ENCODE measurements at regions not wholly inside any gene's neighbourhood (a gene's known extent, or its start where the extent isn't known, plus 50 kb on each side); places are given as distances from the start of the nearest gene placed in this dataset.

DNA sequence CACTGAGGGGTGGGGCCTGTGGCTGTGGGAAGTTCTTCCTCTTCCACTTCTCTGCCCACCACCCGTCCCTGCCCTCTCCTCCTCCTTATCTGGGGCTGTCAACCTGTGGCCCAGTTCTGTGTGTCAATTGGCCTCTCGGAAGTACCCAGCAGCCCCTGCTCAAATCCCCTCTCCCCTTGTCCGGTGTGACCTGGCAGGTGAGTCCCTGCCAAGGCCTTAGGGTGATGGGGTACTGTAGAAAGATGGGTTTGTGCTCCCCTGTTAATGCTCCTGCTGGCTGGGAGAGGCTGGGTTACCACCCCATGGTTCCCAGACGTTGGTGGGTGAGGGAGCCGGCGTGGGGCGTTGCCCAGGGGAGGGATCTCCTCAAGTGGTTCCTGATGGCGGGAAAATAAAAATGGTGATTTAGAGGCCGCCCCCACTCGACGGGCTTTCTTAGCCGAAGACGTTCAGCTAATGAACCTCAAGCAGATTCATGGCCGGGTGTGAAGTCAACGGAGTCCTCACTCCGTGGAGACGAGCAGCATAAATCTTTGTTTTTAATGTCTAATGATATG is 141.2 kb downstream of the URI1 start:
- no peak for DNase-seq (ENCODE audit: low read depth in 3 of 3)

DNA sequence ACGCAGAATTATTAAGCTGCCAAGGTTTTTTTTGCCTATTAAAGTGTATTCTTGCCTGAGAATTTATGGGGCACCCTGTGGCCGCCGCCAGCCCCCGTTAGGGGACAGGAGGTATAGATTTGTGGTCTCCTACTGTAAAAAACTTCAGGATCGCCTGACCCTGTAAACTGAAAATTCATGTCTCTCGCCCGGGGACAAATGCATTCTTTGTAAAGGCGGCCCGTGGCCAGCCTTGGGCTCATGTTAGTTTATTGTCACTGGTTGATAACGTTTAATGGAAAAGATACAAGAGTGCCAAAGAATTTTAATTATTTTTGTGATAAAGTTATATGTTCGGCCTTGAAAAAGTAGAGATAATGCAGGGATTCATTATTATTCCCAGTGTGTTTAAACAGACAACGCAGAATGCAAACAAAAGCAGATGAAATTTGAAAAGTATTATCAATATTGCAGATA is 141.7 kb downstream of the URI1 start:
- no peak for DNase-seq (ENCODE audit: low read depth in 3 of 3)

DNA sequence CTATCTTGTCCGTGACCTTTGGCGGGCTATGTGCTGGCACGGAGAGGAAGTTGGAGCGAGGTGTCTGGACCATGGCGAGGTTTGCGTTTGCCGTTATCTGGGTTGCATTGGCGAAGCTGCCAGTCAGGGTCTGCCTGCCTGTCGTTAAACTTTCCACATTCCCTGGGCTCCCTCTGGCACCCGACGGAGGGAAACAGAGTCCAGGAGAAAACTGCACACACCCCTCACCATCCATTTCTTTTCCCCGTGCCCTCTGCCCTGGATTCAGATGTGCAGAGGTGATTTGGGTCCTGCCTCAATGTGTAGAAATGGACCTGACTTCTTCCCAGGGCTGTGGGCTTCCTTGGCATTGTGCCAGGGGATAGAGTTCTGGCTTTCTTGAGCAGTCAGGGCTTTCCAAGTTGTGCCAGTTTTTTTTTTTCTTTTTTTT is 142.4 kb downstream of the URI1 start:
- DNase-seq (ENCODE audit: low read depth in 3 of 3), result no peak

DNA sequence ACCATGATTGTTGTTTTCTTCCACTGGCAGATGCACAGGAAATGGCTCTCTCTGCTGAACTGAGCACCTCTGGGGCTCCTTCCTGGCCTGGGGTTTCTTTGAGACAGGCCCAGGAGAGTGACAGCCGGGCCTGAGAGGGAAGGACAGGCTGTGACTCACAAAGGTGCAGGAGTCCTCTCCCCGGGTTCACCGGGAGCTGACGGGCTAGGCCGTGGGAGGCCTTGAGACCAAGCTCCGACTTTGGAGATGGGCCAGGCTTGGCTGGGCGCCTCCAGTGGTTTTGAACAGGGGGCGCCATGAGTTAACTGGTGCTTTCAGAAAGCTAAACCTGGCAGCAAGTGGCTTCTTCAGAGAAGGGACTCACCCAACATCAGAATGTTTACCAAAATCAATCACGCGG is 143.4 kb downstream of the URI1 start:
- DNase-seq (ENCODE audit: low read depth in 3 of 3), result no peak

DNA sequence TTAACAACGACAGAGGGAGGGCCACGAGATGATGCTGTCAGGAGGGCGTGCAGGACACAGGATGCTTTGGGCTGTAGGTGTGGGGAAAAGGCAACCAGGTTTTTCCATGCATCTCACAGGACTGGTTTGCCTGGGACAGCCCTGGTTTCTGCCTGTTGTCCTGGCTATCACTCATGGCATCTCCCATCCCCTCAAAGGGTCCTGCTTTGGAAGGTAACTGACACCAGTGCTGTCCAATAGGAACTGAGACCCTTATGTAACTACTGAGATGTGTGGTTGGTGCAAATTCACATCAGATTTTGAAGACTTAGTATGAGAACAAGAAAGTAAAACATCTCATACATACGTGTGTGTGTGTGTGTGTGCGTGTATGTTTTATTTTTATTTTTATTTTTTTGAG is 144.2 kb downstream of the URI1 start:
- DNase-seq (ENCODE audit: low read depth in 3 of 3), result no peak

DNA sequence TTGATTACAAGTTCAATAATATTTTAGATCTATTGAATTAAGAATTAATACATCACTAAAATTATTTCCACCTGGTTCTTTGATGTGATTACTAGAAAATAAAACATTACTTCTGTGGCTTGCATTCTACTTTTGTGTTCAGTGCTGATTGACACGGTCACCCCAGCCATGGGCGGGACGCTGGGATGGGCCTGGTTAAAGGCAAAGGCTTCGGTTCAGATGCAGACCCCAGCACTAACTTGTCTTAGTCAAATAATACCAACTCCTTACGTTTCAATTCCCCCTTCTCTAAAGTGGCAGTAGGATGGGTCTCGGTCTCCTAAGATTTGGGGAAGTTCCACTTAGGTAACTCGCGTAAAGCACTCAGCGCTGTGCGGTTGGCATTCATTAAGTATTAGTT is 144.9 kb downstream of the URI1 start:
- DNase-seq (ENCODE audit: low read depth in 3 of 3), result no peak

DNA sequence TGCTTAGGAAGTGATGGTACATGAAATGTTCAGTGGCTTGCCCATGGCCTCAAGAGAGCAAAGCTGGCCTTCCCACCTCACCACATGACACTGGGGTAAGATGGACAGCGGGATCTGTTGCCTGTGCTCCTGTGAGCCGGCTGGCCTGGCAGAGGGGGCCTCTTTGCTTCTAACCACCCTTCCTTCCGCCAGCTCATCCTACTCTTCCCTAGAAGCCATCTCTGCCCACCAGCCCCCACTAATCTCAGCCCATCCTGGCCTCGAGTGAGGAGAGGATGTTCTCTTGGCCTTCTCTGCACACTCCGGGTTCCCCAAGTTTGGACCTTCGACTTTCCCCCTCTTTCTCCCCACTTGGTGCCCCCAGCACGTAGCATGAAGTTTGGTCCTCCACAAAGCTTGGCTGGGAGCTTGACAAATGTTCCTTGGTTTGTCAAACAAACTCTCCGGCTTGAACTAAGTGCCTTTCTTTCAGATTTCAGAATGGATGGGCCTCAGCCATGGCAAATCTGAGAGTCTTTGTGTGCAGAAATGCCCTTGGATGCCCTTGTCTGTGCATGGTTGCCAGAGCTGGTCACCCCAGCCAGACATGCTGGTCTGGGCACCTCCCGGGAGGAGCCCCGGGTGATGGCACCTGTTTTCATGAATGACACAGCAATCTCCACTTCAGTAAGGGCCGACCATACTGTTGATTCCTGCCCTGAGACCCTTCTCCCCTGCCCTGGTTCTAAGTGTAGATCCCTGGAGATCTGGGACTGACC is 145.5 kb downstream of the URI1 start:
- no peak for DNase-seq (ENCODE audit: low read depth in 3 of 3)

DNA sequence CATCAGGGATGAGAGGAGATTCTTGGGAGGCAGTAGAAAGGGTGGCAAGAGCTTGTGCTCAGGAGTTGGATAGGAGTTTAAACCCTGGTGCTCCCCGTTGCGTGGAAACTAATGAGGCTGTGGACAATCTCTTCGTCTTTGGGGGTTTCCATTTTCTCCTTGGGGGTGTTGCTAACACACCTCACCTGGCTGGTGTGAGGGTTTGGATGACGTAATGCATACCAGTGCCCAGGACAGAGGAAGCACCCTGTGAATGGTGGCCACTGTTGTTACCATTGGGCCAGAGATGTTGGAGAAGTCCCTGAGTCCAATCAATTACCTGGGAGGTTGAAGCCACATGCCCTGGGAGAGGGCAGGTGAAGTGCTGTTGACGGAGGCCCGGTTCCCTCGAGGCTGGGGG is 146.5 kb downstream of the URI1 start:
- DNase-seq (ENCODE audit: low read depth in 3 of 3), result no peak

DNA sequence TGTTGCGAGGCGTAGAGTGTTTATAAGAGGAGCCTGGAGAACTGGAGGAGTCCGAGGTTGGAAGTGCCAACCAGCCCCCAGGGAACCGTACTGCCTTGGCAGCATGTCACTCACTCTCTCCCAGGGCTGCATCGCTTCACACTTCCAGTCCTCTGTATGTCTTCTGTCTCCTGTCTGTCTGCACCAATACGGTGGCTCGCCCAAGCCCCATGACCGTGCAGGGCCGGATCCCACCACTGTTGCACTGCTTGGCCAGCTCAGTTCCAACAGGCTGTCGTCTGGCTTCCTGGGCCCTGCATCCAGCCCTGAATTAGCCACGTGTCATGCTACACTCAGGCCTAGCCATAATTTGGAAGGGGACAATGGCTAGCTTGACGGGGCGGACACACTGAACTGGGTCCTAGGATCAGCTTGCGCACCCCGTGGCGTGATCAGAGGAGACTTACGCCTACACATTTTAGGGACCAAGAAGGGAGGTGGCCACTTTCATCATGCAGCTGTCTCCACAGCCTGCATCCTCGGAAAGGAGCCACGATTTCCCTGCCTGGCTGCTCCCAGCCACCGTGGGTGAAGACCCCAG is 147.1 kb downstream of the URI1 start:
- no peak for DNase-seq (ENCODE audit: low read depth in 3 of 3)

DNA sequence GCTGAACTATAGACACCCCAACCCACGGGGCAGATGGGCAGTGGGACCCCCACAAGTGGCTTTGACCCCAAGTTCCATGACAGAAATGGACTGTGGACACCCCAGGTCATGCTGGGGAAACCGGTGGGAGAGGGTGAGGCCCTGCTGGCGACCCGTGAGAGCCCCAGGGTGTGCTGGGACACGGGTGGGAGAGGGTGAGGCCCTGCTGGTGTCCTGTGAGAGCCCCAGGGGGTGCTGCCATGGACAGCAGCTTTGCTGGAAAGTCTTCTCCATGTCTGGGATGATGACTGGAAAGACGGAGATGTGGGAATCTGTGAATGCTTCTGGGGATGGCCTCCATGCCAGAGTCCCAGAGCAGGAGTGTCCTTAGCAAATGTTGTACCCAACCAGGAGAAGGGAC is 148.4 kb downstream of the URI1 start:
- DNase-seq (ENCODE audit: low read depth in 3 of 3), result no peak

DNA sequence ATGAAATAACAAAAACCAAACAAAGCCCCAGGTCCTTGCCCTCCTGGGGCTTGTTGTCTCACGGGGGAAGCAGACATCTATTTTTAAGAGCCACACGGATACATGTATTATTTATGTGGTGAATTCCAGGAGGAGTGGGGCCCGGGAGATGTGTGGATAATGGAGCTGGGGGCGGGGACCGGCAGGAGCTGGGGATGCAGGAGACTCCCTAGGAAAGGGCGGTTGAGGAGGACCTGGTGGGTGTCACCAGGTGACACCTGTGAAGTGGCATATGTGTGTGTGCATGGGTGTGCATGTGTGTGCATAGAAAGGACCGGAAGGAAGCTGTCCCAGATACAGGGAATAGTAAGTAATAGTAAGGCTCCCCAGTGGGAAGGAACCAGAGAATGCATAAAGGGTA is 148.9 kb downstream of the URI1 start:
- no peak for DNase-seq (ENCODE audit: low read depth in 3 of 3)

DNA sequence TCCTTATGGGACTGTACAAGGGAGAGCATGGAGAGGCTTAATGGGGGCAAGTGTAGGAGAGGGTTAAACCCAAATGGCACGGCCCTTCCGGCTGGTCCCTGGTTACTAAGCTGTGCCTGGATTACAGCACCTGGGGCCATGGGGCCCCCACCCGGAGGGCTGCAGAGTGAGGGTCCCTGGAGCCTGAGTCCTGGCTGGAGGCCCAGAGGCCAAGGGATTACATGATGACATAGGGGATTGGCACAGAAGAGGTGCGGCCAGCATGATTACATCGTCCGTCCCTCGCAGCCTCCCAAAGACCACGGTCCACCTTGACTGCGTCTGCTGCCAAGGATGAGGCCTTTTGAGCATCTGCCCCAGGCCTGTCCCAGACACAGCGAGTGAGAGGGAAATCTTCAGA is 149.4 kb downstream of the URI1 start:
- no peak for DNase-seq (ENCODE audit: low read depth in 3 of 3)

DNA sequence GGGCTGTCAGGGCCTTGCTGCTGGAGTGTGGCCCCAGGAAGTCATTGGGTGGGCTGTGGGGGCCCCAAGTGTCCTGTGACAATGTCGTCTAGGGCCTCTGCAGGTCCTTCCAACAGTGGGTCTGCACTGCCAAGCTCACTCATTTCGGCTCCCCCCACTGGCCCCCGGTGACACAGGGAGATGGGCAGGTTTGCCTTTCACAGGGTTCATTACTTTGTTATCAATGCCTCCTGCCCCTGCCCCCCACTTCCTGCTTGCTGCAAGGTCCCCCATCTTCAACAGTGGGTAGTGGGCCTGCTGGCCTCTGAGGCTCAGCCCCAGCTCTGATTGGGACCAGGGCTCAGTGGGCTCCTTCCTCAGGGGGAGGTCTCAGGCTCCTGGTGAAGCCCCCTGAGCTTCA is 149.8 kb downstream of the URI1 start:
- no peak for DNase-seq (ENCODE audit: low read depth in 3 of 3)

DNA sequence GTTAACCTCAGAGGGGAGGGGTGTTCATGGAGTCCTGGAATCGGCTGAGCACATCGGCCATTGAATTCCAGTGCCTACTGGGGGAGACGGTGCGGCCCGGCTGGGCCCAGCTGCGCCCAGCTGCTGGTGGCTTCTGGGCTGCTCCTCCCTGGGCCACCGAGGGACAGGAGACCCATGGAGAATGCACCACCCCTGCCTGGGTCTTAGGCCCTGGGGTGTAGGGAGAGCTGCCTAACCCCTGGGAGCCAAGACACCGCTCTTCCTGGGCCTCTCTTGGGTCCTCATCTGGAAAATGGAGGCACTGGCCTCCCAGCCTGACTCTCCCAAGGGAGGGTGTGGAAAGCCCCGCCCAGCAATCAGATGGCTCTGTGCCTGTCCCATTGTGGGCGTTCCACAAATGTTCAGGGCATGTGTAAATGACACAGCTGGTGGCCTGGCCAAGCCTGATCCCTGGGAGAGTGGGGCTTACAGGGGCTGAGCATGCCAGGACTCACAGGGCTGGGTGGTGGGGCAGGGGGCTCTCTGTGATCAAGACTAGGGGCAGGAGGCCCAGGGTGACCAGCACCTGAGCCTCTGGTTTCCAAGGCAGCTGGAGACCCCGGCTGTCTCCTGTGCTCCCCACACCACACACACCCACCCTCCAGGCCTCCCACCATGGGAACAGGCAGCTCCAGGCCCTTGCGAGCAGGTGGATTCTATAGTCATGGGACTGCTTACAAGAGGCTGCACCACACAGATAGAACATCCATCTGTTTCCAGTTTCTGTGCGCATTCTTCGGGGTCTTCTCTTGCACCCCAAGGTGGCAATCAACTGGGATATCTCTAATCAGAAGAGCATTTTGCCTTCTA is 150.9 kb downstream of the URI1 start:
- DNase-seq (ENCODE audit: low read depth in 3 of 3), result no peak

DNA sequence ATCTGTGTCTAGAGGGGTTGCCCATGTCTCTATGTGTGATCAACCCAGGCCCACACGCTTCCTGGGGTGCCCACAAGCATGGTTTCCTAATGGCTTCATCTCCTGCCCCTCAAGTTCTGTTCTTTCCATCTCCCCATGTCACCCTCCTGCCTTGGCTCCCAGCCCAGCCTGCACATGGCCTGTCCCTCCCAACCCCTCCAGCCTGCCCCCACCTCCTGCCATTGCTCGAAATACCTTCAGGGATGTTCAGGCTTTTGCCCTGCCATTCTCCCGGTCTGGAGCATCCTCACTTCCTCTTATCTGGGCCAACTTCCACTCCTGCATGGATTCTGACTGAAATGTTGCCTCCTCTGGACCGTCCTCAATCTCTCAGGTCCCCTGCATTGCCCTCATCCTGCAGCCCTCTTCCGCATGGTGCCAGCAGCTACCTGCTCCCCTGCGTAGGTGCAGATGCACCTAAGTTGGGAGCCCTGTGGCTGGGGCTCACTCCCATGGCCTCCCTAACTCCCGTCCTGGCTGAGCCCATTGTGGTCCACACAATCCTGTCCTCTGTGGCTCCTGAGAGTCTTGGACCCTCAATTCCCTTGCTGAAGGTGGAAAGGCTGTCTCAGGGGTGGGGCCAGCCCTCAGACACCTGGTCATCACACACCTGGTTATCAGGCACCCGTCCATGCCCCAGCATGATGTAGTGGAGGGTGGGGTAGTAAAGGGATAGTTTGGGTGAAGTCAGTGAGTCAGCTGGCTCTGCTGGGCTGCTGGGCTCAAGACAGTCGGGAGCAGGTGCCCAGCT is 152.1 kb downstream of the URI1 start:
- DNase-seq (ENCODE audit: low read depth in 3 of 3), result no peak

DNA sequence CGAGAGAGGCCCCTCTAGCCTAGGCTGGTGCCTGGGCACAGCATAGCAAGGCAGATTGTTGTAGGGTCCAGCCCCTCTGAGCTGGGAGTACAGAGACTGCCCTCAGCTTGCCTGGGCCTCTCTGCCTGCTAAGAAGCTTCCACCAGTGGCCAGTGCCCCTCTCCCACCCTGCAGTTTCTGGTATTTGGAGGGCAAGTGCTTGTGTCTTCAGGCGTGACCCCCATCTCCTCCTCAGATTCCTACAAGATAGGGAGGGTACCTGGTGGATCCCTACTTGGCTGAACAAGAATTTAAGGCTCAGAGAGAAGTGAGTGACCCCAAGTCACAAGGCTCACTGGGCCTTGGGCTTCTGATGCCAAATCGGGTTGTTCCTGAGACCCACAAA is 152.7 kb downstream of the URI1 start:
- no peak for DNase-seq (ENCODE audit: low read depth in 3 of 3)

DNA sequence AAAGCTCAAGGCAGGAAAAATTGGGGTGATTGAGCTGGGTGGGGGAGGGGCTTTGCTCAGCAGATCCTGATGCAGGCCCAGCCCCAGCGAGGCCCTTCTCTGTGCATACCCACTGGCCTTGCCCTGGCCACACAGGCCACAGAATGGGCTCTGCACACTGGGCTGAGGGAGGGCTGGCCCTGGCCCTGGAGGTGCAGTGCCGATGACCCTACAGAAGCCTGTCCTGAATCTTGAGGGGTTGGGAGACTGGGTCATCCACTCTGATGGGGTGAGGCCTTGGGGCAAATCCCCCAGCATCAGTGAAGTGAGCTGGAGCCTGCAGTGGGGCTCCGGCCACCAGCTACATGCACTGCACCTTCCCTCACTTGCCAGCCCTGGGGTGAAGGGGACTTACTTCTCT is 153.1 kb downstream of the URI1 start:
- no peak for DNase-seq (ENCODE audit: low read depth in 3 of 3)

DNA sequence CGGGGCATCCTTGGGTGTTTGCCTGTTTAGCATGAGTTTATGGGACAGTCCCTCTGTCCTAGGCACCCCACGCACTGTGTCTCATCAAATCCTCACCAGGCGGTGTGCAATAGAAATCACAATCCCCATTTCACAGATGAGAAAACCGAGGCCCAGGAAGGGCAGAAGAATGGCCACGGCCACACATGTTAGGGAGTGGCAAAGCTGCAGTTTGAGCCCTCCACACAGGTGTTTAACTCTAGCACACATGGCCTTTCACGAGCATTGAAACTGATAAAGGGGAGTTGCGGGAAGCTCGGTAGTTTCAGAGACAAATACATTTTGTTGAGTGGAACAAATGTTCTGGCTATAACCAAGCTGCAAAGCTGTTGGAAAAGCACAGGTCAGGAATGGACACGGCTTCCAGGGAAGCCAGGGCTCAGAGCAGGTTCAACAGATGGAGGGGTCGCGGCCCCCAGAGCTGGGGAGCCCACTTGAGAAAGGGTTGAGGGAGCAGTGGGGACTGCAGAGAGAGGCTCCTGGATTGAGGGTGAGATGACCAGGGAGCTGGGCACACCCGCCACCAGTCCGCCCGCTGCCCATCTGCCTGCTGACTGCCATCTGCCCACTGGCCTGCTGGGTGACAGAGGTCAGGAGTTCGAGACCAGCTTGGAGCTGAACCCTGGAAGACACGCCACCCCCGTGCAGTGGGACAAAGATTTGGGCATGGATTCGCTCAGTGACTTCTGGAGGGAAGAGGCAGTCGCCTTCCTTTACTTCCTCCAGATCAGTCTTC is 154.7 kb downstream of the URI1 start:
- no peak for DNase-seq (ENCODE audit: low read depth in 3 of 3)

DNA sequence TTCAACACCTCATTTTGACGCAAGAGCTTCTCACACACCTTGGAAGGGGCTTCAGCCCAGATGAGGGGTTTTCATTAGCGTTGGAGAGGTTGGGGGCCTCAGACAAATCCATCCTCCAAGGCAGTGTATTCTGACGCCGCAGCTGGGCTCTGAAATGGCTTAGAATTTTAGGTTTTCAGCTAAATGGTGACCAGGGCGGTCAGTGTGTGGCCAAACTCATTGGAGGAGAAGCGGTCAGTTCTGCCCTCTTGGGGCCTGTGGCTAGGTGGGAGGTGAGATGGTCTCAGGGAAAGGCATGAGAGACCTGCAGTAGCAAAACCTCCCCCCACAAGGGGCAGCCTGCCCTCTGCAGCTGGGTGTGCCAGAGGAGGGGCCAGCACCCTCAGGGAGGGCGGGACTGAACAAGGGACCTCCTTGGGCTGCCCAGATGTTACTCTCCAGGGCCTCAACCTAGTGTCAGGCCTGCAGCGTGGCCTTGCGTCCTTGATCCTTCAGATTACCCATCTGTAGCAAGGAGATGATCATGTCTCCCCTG is 155.8 kb downstream of the URI1 start:
- DNase-seq (ENCODE audit: low read depth in 3 of 3), result no peak

DNA sequence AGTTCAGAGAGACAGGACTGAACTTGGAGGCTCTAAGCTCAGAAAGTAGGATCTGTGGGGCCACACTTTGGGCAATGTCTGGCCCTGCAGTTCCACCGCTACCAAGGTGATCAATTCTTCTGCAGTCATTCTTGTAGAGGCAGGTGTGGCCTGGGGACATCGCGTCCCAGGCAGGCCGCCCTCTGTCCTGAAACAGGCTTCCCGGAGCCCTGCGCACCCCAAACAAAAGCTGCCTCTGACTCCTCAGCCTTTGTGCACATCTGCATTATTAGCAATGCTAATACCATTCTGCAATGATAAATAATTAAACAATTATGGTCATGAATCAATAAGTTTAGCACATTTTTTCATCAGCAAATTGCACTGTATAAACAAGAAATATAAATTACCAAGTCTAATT is 160.2 kb downstream of the URI1 start:
- no peak for DNase-seq (ENCODE audit: low read depth in 3 of 3)

DNA sequence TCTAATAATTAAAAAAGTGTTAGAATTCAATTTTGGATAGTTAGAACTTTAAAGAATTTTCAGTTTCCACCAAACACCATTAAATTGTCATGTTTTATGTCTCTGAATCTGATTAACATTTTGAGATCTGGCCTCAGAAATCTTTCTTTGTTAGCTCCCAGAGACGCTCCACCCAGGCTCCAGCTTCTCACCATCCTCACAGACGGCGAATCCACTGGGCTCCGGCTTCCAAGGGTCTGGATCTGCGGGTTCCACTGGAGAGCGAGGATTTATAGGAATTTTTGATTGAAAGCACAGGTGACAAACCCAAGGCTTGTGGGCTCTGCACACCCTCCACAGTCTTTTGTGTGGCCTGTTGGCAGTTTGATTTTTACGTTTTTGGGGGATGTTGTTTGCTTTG is 160.6 kb downstream of the URI1 start:
- DNase-seq (ENCODE audit: low read depth in 3 of 3), result no peak
